CD4-positive, alpha-beta T cell treated with Interleukin-10 for 1 hour (primary cell): ENCODE measurements at regions not wholly inside any gene's neighbourhood (a gene's known extent, or its start where the extent isn't known, plus 50 kb on each side); places are given as distances from the start of the nearest gene placed in this dataset.

Source experiments
- DNase-seq: peaks from one replicate; pipeline ENCODE4 v3.0.0-alpha.2; 2020

- no peak for DNase-seq
Measured at GRCh38 chr3:31481697-31482096, 51.0 kb upstream of the STT3B start.

GRCh38 chr3:31482493-31483200 is 50.1 kb upstream of the STT3B start:
- no peak for DNase-seq
